NOMO-1 (cell line): ENCODE measurements at regions not wholly inside any gene's neighbourhood (a gene's known extent, or its start where the extent isn't known, plus 50 kb on each side); places are given as distances from the start of the nearest gene placed in this dataset.
"Not testable (repeated sequence)": the region's sequence is repeated elsewhere in the genome, so short reads cannot be mapped to it uniquely, and the experiment has no call there.

Experiments used
- DNase-seq, 2 experiments: peaks; one replicate each; lab custom pipeline; 2025; ENCODE audit not compliant: unreplicated experiment in 2 of 2; lab: John Stamatoyannopoulos, UW

DNA sequence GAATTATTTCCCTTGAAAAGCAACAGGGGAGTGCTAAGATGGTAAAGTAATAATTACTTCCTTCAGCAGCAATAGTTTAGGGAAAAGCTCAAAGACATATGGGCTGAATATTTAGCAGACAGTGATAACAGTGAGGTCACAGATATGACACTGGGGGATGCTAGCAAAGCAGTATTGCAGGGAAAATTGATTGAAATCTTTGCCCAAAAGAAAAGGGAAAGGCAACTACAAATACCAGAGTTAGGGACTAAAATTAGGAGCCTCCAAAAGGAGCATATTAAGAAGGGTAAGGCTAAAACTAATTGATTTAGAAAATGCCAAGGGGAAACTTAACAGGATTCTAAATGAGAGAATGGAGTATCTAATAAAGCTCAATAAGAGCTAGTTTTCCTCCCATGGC is 1191.3 kb upstream of the TENM3 start:
- no peak for DNase-seq

DNA sequence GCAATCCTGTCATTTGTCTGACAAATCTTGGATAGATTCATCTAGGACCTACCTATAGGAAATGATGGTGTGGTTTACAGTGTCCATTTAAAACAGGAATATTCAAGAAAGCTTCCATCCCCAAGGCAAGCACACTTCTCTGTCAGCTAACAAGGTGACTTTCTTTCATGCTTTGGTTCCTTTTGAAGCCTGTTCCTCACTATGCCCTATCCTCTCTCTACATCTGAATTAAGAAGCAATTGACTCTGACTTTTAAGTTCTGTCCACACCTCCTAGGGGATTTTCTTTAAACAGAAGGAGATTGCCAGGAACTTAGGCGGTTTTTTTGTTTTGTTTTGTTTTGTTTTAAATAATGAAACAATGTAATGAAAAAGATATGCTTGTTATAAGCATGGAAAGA is 1181.4 kb upstream of the TENM3 start:
- DNase-seq = no peak

DNA sequence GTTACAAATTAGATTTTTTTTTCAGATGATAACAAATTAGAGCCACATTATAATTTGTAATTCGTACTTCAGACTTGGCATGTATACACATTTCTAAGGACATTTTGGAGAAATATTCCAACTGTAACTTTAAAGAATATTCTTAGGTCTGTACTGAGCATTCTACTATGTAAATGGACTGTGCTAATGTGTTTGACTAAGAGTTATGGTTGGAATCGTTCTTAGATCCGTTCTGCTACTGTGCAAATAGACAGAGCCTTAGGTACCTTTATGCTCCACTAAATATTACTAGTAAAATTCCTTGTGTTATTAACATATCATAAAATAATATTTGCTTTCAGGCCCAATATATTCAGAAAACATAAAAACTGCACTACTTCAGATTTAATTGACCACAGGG is 1180.0 kb upstream of the TENM3 start:
- DNase-seq = no peak

DNA sequence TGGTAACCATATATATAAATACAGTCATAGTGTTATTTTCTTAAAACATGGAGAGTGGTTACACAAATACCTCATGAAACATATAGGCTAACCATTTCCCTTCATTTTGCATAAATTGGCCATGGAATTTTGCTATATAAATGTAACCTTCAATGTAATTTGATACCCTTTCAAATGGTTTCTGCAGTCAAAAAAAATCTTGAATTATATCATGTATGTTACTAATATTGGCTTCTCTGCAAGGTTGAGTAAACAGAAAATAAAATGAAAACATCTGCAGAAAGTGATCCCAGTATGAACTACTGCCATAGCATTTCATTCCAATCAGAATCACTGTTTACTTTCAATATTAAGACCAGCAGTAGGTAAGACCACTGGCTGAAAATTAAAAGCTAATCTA is 1165.9 kb upstream of the TENM3 start:
- no peak for DNase-seq

DNA sequence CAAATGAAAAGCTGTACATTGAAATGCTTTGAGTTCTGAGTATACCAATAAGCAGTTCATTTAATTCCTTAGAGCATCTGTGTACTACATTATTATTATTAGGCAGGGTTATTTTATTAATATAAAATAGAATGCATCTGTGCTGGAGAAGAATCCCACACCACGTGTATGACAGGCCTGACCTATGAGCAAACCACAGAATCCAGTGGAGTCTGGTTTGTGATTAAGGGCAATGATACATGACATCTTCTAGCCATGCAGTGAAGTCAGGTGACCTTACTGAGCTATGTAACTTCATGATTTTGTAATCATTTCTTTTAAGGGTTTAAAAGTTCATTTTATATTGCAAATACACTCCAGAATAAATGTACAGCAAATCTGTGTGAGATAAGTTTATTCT is 1165.0 kb upstream of the TENM3 start:
- no peak for DNase-seq

DNA sequence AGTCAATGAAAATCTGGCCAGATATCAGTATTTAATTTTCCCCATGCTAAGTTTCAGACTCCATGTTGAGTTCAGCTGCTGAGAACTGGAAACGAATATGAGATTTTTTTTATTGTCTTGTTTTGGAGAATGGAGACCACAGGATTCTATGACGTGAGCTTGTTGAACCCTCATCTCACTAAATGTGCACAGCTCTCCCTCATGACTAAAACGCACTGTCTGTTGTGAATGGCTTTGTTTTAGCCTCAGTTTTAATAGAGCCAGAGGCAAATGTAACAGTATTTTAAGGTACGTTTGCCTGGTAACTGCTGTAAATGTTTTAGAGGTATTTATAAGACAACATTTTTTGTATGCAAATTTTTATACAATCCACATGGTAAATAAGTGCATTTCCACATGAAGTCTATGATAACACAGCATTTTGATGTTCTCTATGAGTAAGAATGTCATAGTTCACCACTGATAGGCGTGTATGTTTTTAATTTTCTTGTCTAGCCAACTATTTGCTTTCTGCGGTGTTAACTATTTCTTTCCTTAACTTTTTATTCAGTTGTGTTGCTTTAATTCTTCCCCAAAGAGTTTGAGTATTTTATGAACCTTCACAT is 1159.3 kb upstream of the TENM3 start:
- DNase-seq = no peak

DNA sequence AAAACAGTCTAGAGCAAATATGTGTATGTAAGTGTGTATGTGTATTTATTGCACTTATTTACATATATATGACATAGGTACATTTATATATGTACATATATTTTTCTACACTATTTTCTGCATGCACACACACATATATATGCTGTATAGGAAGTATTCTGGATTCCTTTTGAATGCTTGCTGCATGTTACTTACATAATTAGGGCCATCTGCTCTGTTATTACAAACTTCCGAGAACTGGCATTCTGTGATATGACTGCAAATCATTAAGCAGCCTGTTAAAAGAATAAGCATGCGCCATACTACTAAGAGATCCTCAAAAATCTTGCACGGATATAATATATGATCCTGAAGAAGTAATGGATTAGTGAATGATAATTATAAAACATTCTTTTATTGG is 1157.6 kb upstream of the TENM3 start:
- no peak for DNase-seq

DNA sequence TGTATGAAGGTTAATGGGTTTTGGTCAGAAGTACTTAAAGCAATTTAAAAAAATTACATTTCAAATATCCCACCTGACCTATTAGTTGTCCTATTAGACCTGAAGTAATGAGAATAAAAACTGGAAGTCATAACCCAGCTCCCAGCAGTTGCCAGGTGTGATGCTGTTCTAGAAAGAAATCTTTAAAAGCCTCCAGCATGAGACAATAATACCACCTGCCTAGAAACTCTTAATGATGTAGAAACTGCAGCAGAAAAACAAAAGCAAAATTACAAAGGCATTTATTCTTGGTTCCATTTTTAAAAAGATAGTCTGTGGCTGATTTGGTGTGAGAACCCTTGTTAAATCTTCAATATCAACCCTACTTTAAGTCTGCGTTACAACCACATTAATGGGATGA is 1137.7 kb upstream of the TENM3 start:
- DNase-seq = no peak

DNA sequence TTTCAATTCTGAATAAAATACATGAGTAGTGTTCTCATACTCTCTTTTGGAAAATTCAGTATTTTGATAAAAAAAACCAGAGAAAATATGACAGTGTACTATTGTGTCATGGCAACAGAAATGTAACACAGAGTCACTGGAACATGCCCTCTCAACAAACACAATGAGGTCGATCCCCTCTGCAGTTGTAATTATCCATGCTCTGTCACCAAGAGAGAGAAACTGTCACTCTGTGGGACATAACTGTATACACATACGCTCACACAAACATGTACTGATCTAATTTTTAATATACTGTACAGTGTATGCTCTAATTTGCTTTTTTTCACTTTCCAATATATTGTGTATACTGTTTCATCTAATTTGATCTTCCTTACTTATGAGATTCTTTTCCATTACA is 1136.8 kb upstream of the TENM3 start:
- DNase-seq = no peak

DNA sequence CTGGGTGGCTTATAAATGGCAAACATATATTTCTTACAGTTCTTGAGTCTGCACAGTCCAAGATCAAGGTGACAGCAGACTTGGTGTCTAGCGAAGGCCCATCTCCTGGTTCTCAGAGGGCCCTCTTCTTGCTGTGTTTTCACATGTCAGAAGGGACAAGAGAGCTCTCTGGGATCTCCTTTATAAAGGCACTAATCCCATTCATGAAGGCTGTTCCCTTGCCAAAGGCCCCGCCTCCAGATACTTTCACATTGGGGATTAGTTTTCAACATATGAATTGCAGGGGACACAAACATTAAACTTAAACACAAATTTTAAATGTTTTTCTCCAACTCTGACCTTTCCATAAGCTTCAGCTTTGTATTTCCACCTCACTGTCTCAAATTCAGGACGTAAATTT is 1135.0 kb upstream of the TENM3 start:
- DNase-seq = no peak

DNA sequence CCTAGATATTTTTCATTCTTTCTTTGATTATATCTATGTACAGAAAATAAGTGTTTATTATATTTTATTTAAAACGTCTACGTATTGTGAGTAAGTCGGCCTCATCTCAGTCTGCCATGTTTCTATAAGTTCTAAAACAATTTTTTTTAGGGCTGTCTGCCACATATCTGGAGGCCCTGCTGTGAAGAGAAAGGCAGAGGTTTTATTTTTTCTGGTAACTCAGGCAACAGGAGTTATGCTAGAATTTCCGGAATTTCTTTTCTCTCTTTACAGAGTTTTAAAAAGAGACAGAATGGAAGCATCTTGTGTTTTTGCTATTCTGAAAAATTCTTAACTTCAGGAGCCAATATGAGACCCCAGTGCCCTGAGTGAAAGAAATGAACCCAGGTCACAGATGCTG is 1124.0 kb upstream of the TENM3 start:
- no peak for DNase-seq

DNA sequence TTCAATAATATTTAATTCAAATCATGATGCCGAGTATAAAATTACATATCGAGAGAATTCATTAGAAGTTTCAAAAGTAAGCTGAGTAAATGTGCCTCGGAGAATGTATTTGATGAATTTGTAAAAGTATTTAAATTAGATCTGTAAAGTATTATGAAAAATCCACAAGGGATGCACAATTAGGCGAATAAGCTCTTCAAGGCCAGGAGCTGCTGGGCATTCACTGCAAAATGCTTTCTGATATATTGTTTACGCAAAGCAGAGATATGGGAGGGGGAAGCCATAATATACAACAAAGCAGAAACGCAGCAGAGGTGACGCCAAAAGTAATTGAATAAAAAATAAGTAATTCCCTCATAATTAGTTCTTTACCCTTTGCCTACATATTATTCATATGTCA is 1121.5 kb upstream of the TENM3 start:
- no peak for DNase-seq

DNA sequence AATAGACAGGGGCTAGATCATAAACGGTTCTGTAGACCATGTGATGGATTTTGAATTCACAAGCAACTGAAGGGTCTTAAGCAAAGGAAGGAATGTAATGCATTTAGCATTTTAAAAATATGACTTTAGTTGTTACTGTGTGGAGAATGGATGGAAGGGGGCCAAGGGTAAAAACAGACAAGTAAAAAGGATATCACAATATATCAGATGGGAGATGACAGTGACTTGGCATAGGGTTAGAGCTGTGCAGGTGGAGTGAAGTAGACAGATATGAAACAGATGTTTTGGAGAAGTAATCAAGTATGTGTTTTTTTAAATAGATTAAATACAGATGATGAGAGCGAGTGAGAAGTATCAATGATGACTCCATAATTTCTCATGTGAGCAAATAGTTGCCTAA is 1116.0 kb upstream of the TENM3 start:
- DNase-seq = no peak

DNA sequence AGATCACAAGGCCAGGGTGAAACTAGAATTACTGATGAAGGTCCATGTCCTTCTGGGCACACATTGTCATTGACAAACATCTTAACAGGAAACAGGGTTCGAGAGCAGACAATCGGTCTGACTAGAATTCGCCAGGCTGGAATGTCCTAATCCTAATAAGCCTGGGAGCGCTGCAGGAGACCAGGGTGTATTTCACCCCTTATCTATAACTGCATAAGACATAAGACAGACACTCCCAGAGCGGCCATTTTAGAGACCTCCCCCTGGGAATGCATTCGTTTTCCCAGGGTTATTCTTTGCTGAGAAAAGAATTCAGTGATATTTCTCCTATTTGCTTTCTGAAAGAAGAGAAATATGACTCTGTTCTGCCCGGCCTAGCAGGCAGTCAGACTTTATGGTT is 1112.9 kb upstream of the TENM3 start:
- DNase-seq = not testable (repeated sequence)

DNA sequence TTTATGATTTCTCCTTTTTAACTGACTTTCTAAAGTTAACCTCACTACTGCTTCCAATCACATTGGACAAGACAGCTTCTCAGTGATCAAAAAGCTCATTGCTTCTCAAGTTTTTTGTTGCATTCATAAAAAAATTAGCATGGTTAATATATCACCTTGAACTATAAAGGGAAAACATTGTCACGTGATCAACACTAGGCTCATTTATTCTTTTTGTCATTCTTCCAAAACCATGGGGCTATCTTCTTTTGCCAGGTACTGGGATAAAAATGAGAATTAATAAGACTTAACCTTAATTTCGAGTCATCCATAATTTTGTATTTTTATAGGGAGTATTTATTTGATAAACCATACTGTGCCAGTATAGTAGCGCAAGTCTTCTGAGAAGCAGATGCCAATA is 1105.9 kb upstream of the TENM3 start:
- DNase-seq = no peak

DNA sequence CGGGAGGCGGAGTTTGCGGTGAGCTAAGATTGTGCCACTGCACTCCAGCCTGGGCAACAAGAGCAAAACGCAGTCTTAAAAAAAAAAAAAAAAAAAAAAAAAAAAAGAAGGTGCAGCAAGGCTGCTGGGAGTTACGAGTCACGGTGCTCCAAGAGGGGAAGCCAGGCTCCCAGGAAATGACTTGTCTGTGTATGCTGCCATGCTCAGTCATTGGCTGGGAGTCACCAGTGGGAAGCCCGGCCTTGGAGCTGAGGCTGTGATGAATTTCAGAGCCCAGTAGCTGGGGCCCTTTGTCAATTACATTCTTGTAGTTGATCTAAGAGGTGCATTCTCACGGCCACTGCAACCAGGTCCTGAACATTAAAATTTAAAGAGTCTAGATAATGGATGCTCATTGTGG is 1105.1 kb upstream of the TENM3 start:
- no peak for DNase-seq

DNA sequence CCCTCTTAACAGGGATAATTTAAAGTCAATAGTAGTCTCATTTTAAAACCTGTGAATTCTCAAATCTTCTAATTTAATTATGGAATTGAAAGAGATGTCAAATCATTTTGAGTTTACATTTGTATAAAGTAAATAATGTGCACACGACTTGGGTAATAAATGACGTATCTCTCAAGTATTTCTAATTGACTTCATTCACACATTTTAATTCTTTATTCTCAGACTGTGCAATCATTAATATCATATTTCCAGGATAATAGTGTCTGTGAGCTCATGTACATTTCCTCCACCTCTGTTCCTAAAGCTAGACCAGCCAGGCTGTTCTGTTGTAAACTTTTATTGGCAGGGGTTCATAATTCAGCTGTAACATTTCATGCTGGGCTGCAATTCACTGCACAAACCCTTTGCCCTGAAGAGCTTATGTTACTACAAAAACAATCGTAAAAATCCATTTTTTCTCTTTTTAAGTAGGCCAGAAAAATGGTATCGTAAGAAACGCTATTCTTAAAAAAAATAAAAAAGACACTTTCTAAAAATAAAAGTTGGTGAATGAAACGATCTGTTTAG is 1103.1 kb upstream of the TENM3 start:
- no peak for DNase-seq

DNA sequence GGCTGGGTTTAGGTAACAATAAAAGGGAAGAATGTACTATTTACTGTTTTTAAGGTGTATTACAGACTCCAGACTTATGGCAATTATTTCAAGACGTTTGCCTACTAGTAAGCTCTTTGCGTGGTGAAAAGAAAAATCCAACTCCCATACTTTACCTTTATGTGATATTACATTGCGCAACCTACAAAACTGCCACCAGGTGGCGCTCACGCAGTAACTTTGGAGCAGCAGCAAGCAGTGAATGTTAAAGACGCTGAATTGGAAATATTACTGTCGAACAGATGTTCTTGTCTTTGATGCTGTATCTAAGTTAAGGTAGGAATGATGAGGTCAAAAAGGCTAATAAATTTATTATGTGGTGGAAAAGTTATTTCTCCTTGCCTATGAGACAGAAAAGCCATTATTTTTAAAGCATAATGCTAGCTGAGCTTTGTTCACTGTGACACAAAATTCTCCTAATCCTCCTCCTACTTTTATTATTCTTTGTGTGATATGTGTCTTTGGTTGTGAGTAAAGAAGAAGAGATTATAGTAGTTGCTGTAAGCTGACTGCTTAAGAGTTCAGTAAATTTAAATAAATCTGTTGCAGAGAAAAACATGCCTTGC is 1099.8 kb upstream of the TENM3 start:
- DNase-seq = peak; percentile 0 to 38

DNA sequence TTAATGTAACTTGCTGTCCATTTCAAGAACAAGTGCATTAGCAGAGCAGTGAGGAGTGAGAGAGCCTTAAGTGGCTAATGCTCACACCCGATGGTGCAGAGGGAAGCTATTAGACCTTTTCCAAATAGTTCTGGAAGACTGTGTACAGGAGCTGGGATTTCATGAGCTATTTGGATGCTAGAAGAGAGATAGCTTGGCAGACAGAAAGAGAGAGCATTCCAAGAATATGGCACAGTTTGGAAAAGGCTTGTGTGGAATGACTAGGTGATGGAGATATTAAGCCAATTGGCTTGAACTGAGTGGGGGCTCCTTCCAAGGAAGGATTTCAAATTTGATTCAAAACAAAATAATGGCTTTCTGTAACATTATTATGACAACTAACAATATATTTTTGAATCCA is 1097.2 kb upstream of the TENM3 start:
- DNase-seq = no peak

DNA sequence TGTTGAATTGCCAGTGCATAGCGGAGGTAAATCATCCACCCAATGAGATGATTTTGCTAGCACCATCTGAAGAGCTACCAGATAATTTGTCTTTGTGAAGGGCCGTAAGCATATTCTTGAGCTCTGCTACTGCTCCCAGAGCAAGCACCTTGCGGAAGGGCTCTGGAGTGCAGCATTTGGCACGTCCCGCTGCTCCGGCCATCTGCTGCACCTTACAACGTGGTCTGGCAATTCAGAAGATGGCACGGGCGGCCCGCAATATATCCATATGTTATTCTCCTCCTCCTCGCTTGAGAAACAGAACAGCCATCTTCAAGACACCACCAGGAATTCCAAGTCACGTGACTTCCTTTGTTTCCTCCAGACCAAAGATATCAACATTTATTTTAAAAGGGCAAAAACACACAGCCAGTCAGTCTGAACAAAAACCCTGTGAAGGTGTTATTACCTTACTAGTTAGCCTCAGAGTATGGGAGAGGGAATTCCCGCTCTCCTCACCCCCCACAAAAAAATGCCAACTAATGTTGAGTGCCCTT is 1095.7 kb upstream of the TENM3 start:
- DNase-seq = no peak

DNA sequence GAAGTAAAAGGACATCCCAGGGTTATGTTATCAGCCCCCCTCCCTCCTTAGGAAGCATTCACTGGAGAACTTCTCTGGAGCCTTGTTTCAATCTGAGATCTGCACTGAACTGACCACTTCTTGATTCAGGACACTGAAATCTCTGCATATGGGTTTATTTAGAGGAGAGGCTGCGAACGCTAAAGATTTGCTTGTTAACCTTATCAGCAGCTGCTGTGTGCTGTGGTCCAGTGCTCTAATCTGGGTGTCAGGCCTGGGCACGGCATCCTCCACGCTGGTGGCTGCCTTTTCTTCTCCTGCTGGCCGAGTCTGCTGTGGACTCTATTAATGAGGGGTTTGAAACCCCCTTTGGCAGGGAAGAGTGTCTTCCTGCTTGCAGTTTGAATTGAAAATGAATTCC is 1094.7 kb upstream of the TENM3 start:
- no peak for DNase-seq

DNA sequence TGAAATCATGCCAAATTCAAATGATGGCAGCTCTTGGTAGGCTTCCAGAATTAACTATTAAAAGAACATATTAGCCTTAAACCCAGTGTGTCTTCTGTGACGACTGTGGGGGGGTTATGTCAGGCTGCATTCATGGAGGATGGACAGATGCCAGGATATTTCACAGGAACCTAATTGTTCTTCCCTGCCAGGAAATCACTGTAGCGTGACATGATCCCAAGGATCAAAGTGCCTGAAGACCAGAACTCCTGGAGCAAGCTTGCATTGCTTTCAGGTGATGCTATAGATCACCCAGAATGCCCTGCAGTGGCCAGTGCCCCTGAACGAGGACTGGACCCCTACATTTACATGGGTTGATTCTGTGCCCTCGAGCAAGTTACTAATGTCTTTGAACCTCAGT is 1093.0 kb upstream of the TENM3 start:
- DNase-seq = no peak

DNA sequence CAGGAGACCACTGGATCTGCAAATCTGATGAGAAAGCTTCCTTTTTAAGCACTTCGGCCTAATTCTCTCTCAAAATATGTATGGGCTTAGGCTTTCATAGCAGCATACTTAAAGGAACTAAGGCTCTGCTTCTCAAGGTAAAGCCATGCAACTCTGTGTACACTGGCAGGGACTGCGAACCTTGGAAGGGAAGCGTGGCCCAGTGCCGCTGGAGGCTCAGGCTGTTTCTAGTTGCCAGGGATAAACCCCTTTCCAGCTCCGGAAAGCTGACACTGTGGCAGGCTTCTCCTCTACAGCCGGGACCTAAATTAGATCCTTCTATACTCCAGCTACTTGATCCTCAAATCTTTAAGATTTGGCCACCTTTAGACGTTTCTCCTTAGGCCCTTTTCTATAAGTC is 1091.3 kb upstream of the TENM3 start:
- DNase-seq = no peak
